Astrocyte of the cerebellum (primary cell): ENCODE measurements at regions not wholly inside any gene's neighbourhood (a gene's known extent, or its start where the extent isn't known, plus 50 kb on each side); places are given as distances from the start of the nearest gene placed in this dataset.

ENCODE experiments used
- DNase-seq: peaks from one replicate; pipeline ENCODE4 v3.0.0-alpha.2; 2011; ENCODE audit warnings: low read depth
- H3K4me3 ChIP-seq: 2 replicates; pipeline ENCODE4 v1.5.1; 2011; ENCODE audit warnings: mild to moderate bottlenecking, low read depth, low read length, moderate library complexity
- CTCF ChIP-seq: IDR thresholded peaks from 2 replicates; pipeline ENCODE4 v1.5.1; 2012; ENCODE audit warnings: low read length, low read depth, moderate library complexity, mild to moderate bottlenecking; ENCODE audit errors: missing control alignments
- in situ Hi-C: cut with HindIII; loops from 2 replicates; pipeline ENCODE4 v1.10.0; 2017; ENCODE audit warnings: low sequenced_read_pairs

GRCh38 chr3:88248658-88249057, 98.9 kb downstream of the C3orf38 start:
- no peak overlapping the region for H3K4me3 ChIP-seq
- no peak for TF ChIP-seq CTCF
- DNase-seq = no peak
- in situ Hi-C loops = no loop called here

GRCh38 chr3:88259045-88259444, 109.3 kb downstream of the C3orf38 start:
- no peak for DNase-seq
- in situ Hi-C loops = no loop called here
- no peak overlapping the region for H3K4me3 ChIP-seq
- TF ChIP-seq CTCF = no peak

- no peak overlapping the region for H3K4me3 ChIP-seq
- DNase-seq = no peak
- in situ Hi-C loops = no loop called here
- no peak for TF ChIP-seq CTCF
These were observed 112.8 kb downstream of the C3orf38 start for GRCh38 chr3:88262527-88262926.

- no peak for TF ChIP-seq CTCF
- no peak overlapping the region for H3K4me3 ChIP-seq
- no peak for DNase-seq
- in situ Hi-C loops = no loop called here
These were observed 113.8 kb downstream of the C3orf38 start for GRCh38 chr3:88263417-88264100.

GRCh38 chr3:88267441-88267840, 117.7 kb downstream of the C3orf38 start:
- DNase-seq = no peak
- in situ Hi-C loops = no loop called here
- H3K4me3 ChIP-seq = no peak overlapping the region
- TF ChIP-seq CTCF = no peak

GRCh38 chr3:88267847-88268246, 118.1 kb downstream of the C3orf38 start:
- no peak overlapping the region for H3K4me3 ChIP-seq
- no peak for TF ChIP-seq CTCF
- DNase-seq = no peak
- in situ Hi-C loops = no loop called here
